WTC11 (cell line): ENCODE measurements at regions not wholly inside any gene's neighbourhood (a gene's known extent, or its start where the extent isn't known, plus 50 kb on each side); places are given as distances from the start of the nearest gene placed in this dataset.

Experiments used
- ATAC-seq: fragments of 200-7000 bp; cut with Tn5 transposase; 2 replicates; pipeline ENCODE4 v1.10.0; 2021; ENCODE audit warnings: mild to moderate bottlenecking, moderate library complexity
- CTCF ChIA-PET: fragments of 300-600 bp; sonication (Branson Sonifier 250); formaldehyde crosslinking; loops from one replicate; lab custom pipeline; 2021; ENCODE audit warnings: antibody characterized with exemption; lab: Charles Lee
- POLR2A ChIA-PET: fragments of 350-600 bp; sonication (Branson Sonifier 250); formaldehyde crosslinking; loops from one replicate; lab custom pipeline; 2021; ENCODE audit warnings: antibody characterized with exemption; lab: Charles Lee
- DNase-seq: peaks from one replicate; pipeline ENCODE4 v3.0.0; 2021; ENCODE audit warnings: low spot score
- H3K27ac Mint-ChIP-seq: 2 replicates; pipeline ENCODE4 v1.8.0; 2021; ENCODE audit warnings: mixed read lengths
- H3K27me3 Mint-ChIP-seq: 2 replicates; pipeline ENCODE4 v1.8.0; 2021; ENCODE audit warnings: low read depth, mild to moderate bottlenecking, moderate library complexity, mixed read lengths
- H3K36me3 Mint-ChIP-seq: 2 replicates; pipeline ENCODE4 v1.8.0; 2021; ENCODE audit warnings: mixed read lengths
- H3K4me1 Mint-ChIP-seq: 2 replicates; pipeline ENCODE4 v1.8.0; 2022; ENCODE audit warnings: mixed read lengths
- H3K4me3 Mint-ChIP-seq: 2 replicates; pipeline ENCODE4 v1.8.0; 2021; ENCODE audit warnings: mild to moderate bottlenecking, moderate library complexity, mixed read lengths
- H3K9me3 Mint-ChIP-seq: 2 replicates; pipeline ENCODE4 v1.8.0; 2021; ENCODE audit warnings: mixed read lengths
- ARID4B ChIP-seq: sonication (generic); formaldehyde crosslinking; IDR thresholded peaks from 2 replicates; pipeline ENCODE4 v1.8.0; 2023; ENCODE audit warnings: missing genetic modification reagents, mild to moderate bottlenecking, borderline replicate concordance
- ATF1 ChIP-seq: sonication (generic); formaldehyde crosslinking; IDR thresholded peaks from 2 replicates; pipeline ENCODE4 v1.8.1; 2023; ENCODE audit warnings: mild to moderate bottlenecking, moderate library complexity, missing genetic modification reagents
- CTCF ChIP-seq: fragments of 200-600 bp; IDR thresholded peaks from 2 replicates; pipeline ENCODE4 v1.8.0; 2022; ENCODE audit warnings: antibody characterized with exemption
- ETV6 ChIP-seq: sonication (generic); formaldehyde crosslinking; IDR thresholded peaks from 2 replicates; pipeline ENCODE4 v1.8.1; 2022; ENCODE audit warnings: mild to moderate bottlenecking, missing genetic modification reagents
- FOXP1 ChIP-seq: sonication (generic); formaldehyde crosslinking; IDR thresholded peaks from 2 replicates; pipeline ENCODE4 v1.8.0; 2022; ENCODE audit warnings: missing genetic modification reagents, mild to moderate bottlenecking, moderate library complexity, borderline replicate concordance
- GABPB1 ChIP-seq: sonication (generic); formaldehyde crosslinking; IDR thresholded peaks from 2 replicates; pipeline ENCODE4 v1.8.1; 2023; ENCODE audit warnings: mild to moderate bottlenecking, missing genetic modification reagents
- GTF2I ChIP-seq: fragments of 250-450 bp; sonication (Bioruptor Pico); conservative IDR thresholded peaks from 2 replicates; pipeline ENCODE4 v1.4.0; 2021; ENCODE audit warnings: mild to moderate bottlenecking
- HMGA2 ChIP-seq: fragments of 250-450 bp; sonication (Bioruptor Pico); IDR thresholded peaks from 2 replicates; pipeline ENCODE4 v1.4.0; 2021; ENCODE audit warnings: mild to moderate bottlenecking, moderate library complexity
- IRF2 ChIP-seq: sonication (generic); formaldehyde crosslinking; IDR thresholded peaks from 2 replicates; pipeline ENCODE4 v1.8.0; 2022; ENCODE audit warnings: low read depth, missing genetic modification reagents, borderline replicate concordance
- NFATC4 ChIP-seq: fragments of 250-450 bp; sonication (Bioruptor Pico); IDR thresholded peaks from 2 replicates; pipeline ENCODE4 v1.9.0; 2021; ENCODE audit warnings: mild to moderate bottlenecking
- PREB ChIP-seq: sonication (generic); formaldehyde crosslinking; IDR thresholded peaks from 2 replicates; pipeline ENCODE4 v1.8.1; 2022; ENCODE audit warnings: mild to moderate bottlenecking, missing genetic modification reagents, moderate library complexity, borderline replicate concordance
- PRRX2 ChIP-seq: fragments of 250-450 bp; sonication (Bioruptor Pico); IDR thresholded peaks from 2 replicates; pipeline ENCODE4 v1.8.0; 2021; ENCODE audit warnings: mild to moderate bottlenecking
- SMAD3 ChIP-seq: sonication (generic); formaldehyde crosslinking; IDR thresholded peaks from 2 replicates; pipeline ENCODE4 v1.8.0; 2022; ENCODE audit warnings: missing genetic modification reagents, mild to moderate bottlenecking, borderline replicate concordance
- SMAD4 ChIP-seq: sonication (generic); formaldehyde crosslinking; IDR thresholded peaks from 2 replicates; pipeline ENCODE4 v1.8.0; 2022; ENCODE audit warnings: mild to moderate bottlenecking, missing genetic modification reagents
- TEAD4 ChIP-seq: sonication (generic); formaldehyde crosslinking; IDR thresholded peaks from 2 replicates; pipeline ENCODE4 v1.8.0; 2022; ENCODE audit warnings: mild to moderate bottlenecking, missing genetic modification reagents
- USF1 ChIP-seq: sonication (generic); formaldehyde crosslinking; IDR thresholded peaks from 2 replicates; pipeline ENCODE4 v1.8.0; 2022; ENCODE audit warnings: mild to moderate bottlenecking, missing genetic modification reagents
- ZNF138 ChIP-seq: sonication (generic); formaldehyde crosslinking; conservative IDR thresholded peaks from 2 replicates; pipeline ENCODE4 v1.8.1; 2022; ENCODE audit warnings: mild to moderate bottlenecking, moderate library complexity, missing genetic modification reagents
- ZNF317 ChIP-seq: sonication (generic); formaldehyde crosslinking; IDR thresholded peaks from 2 replicates; pipeline ENCODE4 v1.8.1; 2023; ENCODE audit warnings: low read depth, mild to moderate bottlenecking, moderate library complexity, missing genetic modification reagents, borderline replicate concordance
- ZNF416 ChIP-seq: fragments of 250-450 bp; sonication (Bioruptor Pico); IDR thresholded peaks from 2 replicates; pipeline ENCODE4 v1.9.0; 2021; ENCODE audit warnings: mild to moderate bottlenecking, inconsistent platforms
- ZNF671 ChIP-seq: fragments of 250-450 bp; sonication (Bioruptor Pico); IDR thresholded peaks from 2 replicates; pipeline ENCODE4 v1.8.0; 2021; ENCODE audit warnings: mild to moderate bottlenecking
- TF ChIP-seq, protein P1 (sequence below): fragments of 250-450 bp; sonication (Bioruptor Pico); IDR thresholded peaks from 2 replicates; pipeline ENCODE4 v1.8.0; 2021; ENCODE audit warnings: mild to moderate bottlenecking
- TF ChIP-seq, protein P2 (sequence below): sonication (generic); formaldehyde crosslinking; IDR thresholded peaks from 2 replicates; pipeline ENCODE4 v1.8.0; 2022; ENCODE audit warnings: mild to moderate bottlenecking, missing genetic modification reagents

DNA sequence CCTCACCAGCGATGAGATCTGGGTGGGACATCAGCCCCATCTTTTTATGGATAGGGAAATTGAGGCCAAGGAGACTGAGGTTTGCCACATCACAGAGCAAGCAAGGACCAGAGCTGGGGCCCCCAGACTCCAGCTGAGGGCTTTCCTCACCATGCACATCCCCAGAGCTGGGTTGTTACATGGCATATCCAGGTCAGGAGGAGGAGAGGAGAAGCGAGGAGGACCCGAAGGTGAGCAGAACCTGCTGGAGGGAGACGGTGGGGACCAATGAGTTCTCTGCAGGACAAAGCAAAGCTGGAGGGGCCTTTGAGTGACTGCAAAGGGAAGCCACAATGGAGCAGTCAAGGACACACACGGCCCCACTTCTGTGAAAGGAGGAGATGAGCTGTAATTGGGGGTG, 255.5 kb upstream of the CSF3R start:
- no peak overlapping the region for H3K4me3 Mint-ChIP-seq
- TF ChIP-seq FOXP1 (CRISPR knock-in tag) = no peak
- no peak for TF ChIP-seq PREB (CRISPR knock-in tag)
- no peak for TF ChIP-seq CTCF
- no peak for TF ChIP-seq NFATC4
- TF ChIP-seq, protein P1, sequence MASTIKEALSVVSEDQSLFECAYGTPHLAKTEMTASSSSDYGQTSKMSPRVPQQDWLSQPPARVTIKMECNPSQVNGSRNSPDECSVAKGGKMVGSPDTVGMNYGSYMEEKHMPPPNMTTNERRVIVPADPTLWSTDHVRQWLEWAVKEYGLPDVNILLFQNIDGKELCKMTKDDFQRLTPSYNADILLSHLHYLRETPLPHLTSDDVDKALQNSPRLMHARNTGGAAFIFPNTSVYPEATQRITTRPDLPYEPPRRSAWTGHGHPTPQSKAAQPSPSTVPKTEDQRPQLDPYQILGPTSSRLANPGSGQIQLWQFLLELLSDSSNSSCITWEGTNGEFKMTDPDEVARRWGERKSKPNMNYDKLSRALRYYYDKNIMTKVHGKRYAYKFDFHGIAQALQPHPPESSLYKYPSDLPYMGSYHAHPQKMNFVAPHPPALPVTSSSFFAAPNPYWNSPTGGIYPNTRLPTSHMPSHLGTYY (CRISPR knock-in tag) = no peak
- TF ChIP-seq SMAD4 (CRISPR knock-in tag) = no peak
- TF ChIP-seq, protein P2, sequence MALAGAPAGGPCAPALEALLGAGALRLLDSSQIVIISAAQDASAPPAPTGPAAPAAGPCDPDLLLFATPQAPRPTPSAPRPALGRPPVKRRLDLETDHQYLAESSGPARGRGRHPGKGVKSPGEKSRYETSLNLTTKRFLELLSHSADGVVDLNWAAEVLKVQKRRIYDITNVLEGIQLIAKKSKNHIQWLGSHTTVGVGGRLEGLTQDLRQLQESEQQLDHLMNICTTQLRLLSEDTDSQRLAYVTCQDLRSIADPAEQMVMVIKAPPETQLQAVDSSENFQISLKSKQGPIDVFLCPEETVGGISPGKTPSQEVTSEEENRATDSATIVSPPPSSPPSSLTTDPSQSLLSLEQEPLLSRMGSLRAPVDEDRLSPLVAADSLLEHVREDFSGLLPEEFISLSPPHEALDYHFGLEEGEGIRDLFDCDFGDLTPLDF (CRISPR knock-in tag) = no peak
- no peak for TF ChIP-seq ZNF317 (CRISPR knock-in tag)
- no peak for TF ChIP-seq PRRX2
- no peak for TF ChIP-seq ETV6
- TF ChIP-seq SMAD3 (CRISPR knock-in tag) = no peak
- no peak for TF ChIP-seq ZNF671
- TF ChIP-seq GABPB1 = no peak
- TF ChIP-seq ZNF416 (CRISPR knock-in tag) = no peak
- no peak for TF ChIP-seq ATF1 (CRISPR knock-in tag)
- TF ChIP-seq, all 79 proteins: peak for 0
- Mint-ChIP-seq H3K27me3 (peaks cover 4% of the 10 kb centered on the region), H3K4me1 (peaks cover 28% of the 10 kb centered on the region), H3K9me3 (peaks cover 13% of the 10 kb centered on the region), H3K36me3 (peaks cover 4% of the 10 kb centered on the region), H3K27ac (no peak overlapping the region)
- CTCF ChIA-PET = no interaction called here
- DNase-seq (no peak), ATAC-seq (no peak)
- POLR2A ChIA-PET = no interaction called here

- POLR2A ChIA-PET = interaction anchor here (0.6 kb wide), 1 partner anchor 706 kb away, joined by 3 read pairs; no protein-coding TSS in a partner anchor
- no peak for ATAC-seq
- no peak for TF ChIP-seq HMGA2 (CRISPR knock-in tag)
- no peak for TF ChIP-seq ATF1 (CRISPR knock-in tag)
- TF ChIP-seq TEAD4 (CRISPR knock-in tag) = no peak
- no peak for TF ChIP-seq USF1 (CRISPR knock-in tag)
- no peak for TF ChIP-seq ZNF416 (CRISPR knock-in tag)
- no peak for TF ChIP-seq ARID4B (CRISPR knock-in tag)
- TF ChIP-seq GTF2I (CRISPR knock-in tag) = no peak
- TF ChIP-seq ZNF138 = no peak
- no peak for TF ChIP-seq IRF2 (CRISPR knock-in tag)
- Mint-ChIP-seq H3K4me1 (peaks cover 28% of the 10 kb centered on the region), H3K27ac (no peak overlapping the region), H3K9me3 (peaks cover 13% of the 10 kb centered on the region), H3K36me3 (peaks cover 4% of the 10 kb centered on the region), H3K4me3 (no peak overlapping the region), H3K27me3 (peaks cover 4% of the 10 kb centered on the region)
- no peak for DNase-seq
- CTCF ChIA-PET = interaction anchor here (0.9 kb wide), 1 partner anchor 126 kb away, joined by 3 read pairs; no protein-coding TSS in a partner anchor
These were observed 255.1 kb upstream of the CSF3R start for GRCh38 chr1:36737767-36738166.
